ENCODE measurements at regions not wholly inside any gene's neighbourhood (a gene's known extent, or its start where the extent isn't known, plus 50 kb on each side); places are given as distances from the start of the nearest gene placed in this dataset.
"Not testable (repeated sequence)": the region's sequence is repeated elsewhere in the genome, so short reads cannot be mapped to it uniquely, and the experiment has no call there.

GRCh38 chr7:45267262-45267661, 109.7 kb downstream of the RAMP3 start:
- DNase-seq (ENCODE audit: low read depth in 2 of 2): no peak

- no peak for DNase-seq (ENCODE audit: low read depth in 2 of 2)
These were observed 110.4 kb downstream of the RAMP3 start for GRCh38 chr7:45268013-45268412.

- no peak for DNase-seq (ENCODE audit: low read depth in 2 of 2)
These were observed 111.6 kb downstream of the RAMP3 start for GRCh38 chr7:45269192-45269591.

GRCh38 chr7:45278763-45279398, 121.3 kb downstream of the RAMP3 start:
- DNase-seq (ENCODE audit: low read depth in 2 of 2): no peak

- not testable (repeated sequence) for DNase-seq (ENCODE audit: low read depth in 2 of 2)
These were observed 132.0 kb downstream of the RAMP3 start for GRCh38 chr7:45289611-45290010.

GRCh38 chr7:45290880-45291279, 133.3 kb downstream of the RAMP3 start:
- DNase-seq (ENCODE audit: low read depth in 2 of 2): no peak

- no peak for DNase-seq (ENCODE audit: low read depth in 2 of 2)
These were observed 134.9 kb downstream of the RAMP3 start for GRCh38 chr7:45292481-45292880.

GRCh38 chr7:45293295-45293942, 135.8 kb downstream of the RAMP3 start:
- DNase-seq (ENCODE audit: low read depth in 2 of 2): no peak

GRCh38 chr7:45294559-45294958, 137.0 kb downstream of the RAMP3 start:
- no peak for DNase-seq (ENCODE audit: low read depth in 2 of 2)

GRCh38 chr7:45295222-45295621, 137.6 kb downstream of the RAMP3 start:
- no peak for DNase-seq (ENCODE audit: low read depth in 2 of 2)

- no peak for DNase-seq (ENCODE audit: low read depth in 2 of 2)
These were observed 139.2 kb downstream of the RAMP3 start for GRCh38 chr7:45296748-45297147.

GRCh38 chr7:45306752-45307305, 149.2 kb downstream of the RAMP3 start:
- no peak for DNase-seq (ENCODE audit: low read depth in 2 of 2)

- no peak for DNase-seq (ENCODE audit: low read depth in 2 of 2)
These were observed 154.0 kb downstream of the RAMP3 start for GRCh38 chr7:45311597-45311996.

GRCh38 chr7:45315512-45315911, 157.9 kb downstream of the RAMP3 start:
- DNase-seq (ENCODE audit: low read depth in 2 of 2): not testable (repeated sequence)

GRCh38 chr7:45324683-45325237, 167.2 kb downstream of the RAMP3 start:
- no peak for DNase-seq (ENCODE audit: low read depth in 2 of 2)

GRCh38 chr7:45325378-45325777, 167.8 kb downstream of the RAMP3 start:
- DNase-seq (ENCODE audit: low read depth in 2 of 2): no peak

- DNase-seq (ENCODE audit: low read depth in 2 of 2): no peak
These were observed 170.9 kb downstream of the RAMP3 start for GRCh38 chr7:45328403-45328981.

- DNase-seq (ENCODE audit: low read depth in 2 of 2): no peak
These were observed 174.0 kb downstream of the RAMP3 start for GRCh38 chr7:45331563-45331962.

GRCh38 chr7:45335024-45335423, 177.4 kb downstream of the RAMP3 start:
- not testable (repeated sequence) for DNase-seq (ENCODE audit: low read depth in 2 of 2)

GRCh38 chr7:45342236-45342635, 184.6 kb downstream of the RAMP3 start:
- no peak for DNase-seq (ENCODE audit: low read depth in 2 of 2)

- no peak for DNase-seq (ENCODE audit: low read depth in 2 of 2)
These were observed 186.2 kb downstream of the RAMP3 start for GRCh38 chr7:45343746-45344145.

- DNase-seq (ENCODE audit: low read depth in 2 of 2): no peak
These were observed 190.2 kb downstream of the RAMP3 start for GRCh38 chr7:45347804-45348203.

GRCh38 chr7:45349090-45349489, 191.5 kb downstream of the RAMP3 start:
- DNase-seq (ENCODE audit: low read depth in 2 of 2): no peak

Data from activated CD8-positive, alpha-beta memory T cell treated with anti-CD3 and anti-CD28 coated beads for 4 hours (primary cell).